PC-3 (cell line): ENCODE measurements at regions not wholly inside any gene's neighbourhood (a gene's known extent, or its start where the extent isn't known, plus 50 kb on each side); places are given as distances from the start of the nearest gene placed in this dataset.

Experiments
- ATAC-seq: fragments of 200-7000 bp; cut with Tn5 transposase; 2 replicates; pipeline ENCODE4 v1.9.1; 2020; ENCODE audit warnings: mild to moderate bottlenecking, moderate library complexity
- BruUV-seq: library from RNA; stranded (reverse); fragments of 400-500 nt; replicated peaks from 2 replicates; lab custom pipeline; 2021; lab: Mats Ljungman, UMichigan
- CTCF ChIA-PET: fragments of 300-600 bp; sonication (Branson Sonifier 250); formaldehyde crosslinking; loops from one replicate; lab custom pipeline; 2022; ENCODE audit warnings: antibody characterized with exemption; lab: Charles Lee
- POLR2A ChIA-PET: fragments of 300-600 bp; sonication (Branson Sonifier 250); formaldehyde crosslinking; loops from one replicate; lab custom pipeline; 2022; ENCODE audit warnings: antibody characterized with exemption; ENCODE audit not compliant: unreplicated experiment; lab: Charles Lee
- DNase-seq: peaks from one replicate; pipeline ENCODE4 v3.0.0-alpha.2; 2015
- H2AFZ ChIP-seq: fragments of 300-600 bp; sonication (generic); 2 replicates; pipeline ENCODE4 v1.6.0; 2016; ENCODE audit warnings: antibody characterized with exemption, low read length
- H3F3A ChIP-seq: fragments of 300-600 bp; sonication (generic); one replicate; pipeline ENCODE4 v1.6.0; 2017; ENCODE audit warnings: antibody characterized with exemption, low read length, control low read depth, mild to moderate bottlenecking; ENCODE audit not compliant: unreplicated experiment
- H3K27ac ChIP-seq: fragments of 300-600 bp; sonication (generic); 2 replicates; pipeline ENCODE4 v1.5.1; 2016; ENCODE audit warnings: mild to moderate bottlenecking, low read length
- H3K27me3 ChIP-seq: fragments of 300-600 bp; sonication (generic); 2 replicates; pipeline ENCODE4 v1.6.1; 2016; ENCODE audit warnings: low read length, mixed read lengths
- H3K36me3 ChIP-seq: fragments of 300-600 bp; sonication (generic); 2 replicates; pipeline ENCODE4 v1.6.1; 2016; ENCODE audit warnings: low read depth, mixed run types, low read length, mixed read lengths
- H3K4me1 ChIP-seq: fragments of 300-600 bp; sonication (generic); 2 replicates; pipeline ENCODE4 v1.5.1; 2016; ENCODE audit warnings: low read length; ENCODE audit not compliant: insufficient read depth
- H3K4me2 ChIP-seq: fragments of 300-600 bp; sonication (generic); 2 replicates; pipeline ENCODE4 v1.6.0; 2016; ENCODE audit warnings: low read length
- H3K4me3 ChIP-seq: fragments of 300-600 bp; sonication (generic); 2 replicates; pipeline ENCODE4 v1.5.1; 2016; ENCODE audit warnings: mild to moderate bottlenecking, low read length, mixed read lengths
- H3K79me2 ChIP-seq: fragments of 300-600 bp; sonication (generic); 2 replicates; pipeline ENCODE4 v1.6.1; 2017; ENCODE audit warnings: low read length, mixed read lengths
- H3K9ac ChIP-seq: fragments of 300-600 bp; sonication (generic); 2 replicates; pipeline ENCODE4 v1.6.0; 2016; ENCODE audit warnings: mild to moderate bottlenecking, low read length
- H3K9me2 ChIP-seq: fragments of 300-600 bp; sonication (generic); replicated peaks from 2 replicates; pipeline ENCODE4 v1.6.1; 2016; ENCODE audit warnings: mixed run types, low read length, mixed read lengths
- H3K9me3 ChIP-seq: fragments of 300-600 bp; sonication (generic); 2 replicates; pipeline ENCODE4 v1.6.1; 2016; ENCODE audit warnings: low read length, mixed read lengths
- H4K20me1 ChIP-seq: fragments of 300-600 bp; sonication (generic); 2 replicates; pipeline ENCODE4 v1.6.1; 2016; ENCODE audit warnings: low read length, mixed read lengths
- CTCF ChIP-seq: fragments of 300-600 bp; sonication (generic); conservative IDR thresholded peaks from 2 replicates; pipeline ENCODE4 v1.5.1; 2017; ENCODE audit warnings: antibody characterized with exemption, low read depth, mild to moderate bottlenecking, low read length
- EZH2 ChIP-seq: fragments of 300-600 bp; sonication (generic); IDR thresholded peaks from one replicate; pipeline ENCODE4 v1.6.1; 2017; ENCODE audit warnings: antibody characterized with exemption, mild to moderate bottlenecking, low read length; ENCODE audit not compliant: unreplicated experiment
- EZH2phosphoT487 ChIP-seq: fragments of 300-600 bp; sonication (generic); IDR thresholded peaks from 2 replicates; pipeline ENCODE4 v1.6.1; 2018; ENCODE audit warnings: mild to moderate bottlenecking, antibody characterized with exemption, low read length, borderline replicate concordance
- intact Hi-C: fragments of 100-400 bp; cut with micrococcal nuclease; formaldehyde crosslinking; loops from 2 replicates; pipeline ENCODE4 v1.9.0; 2023

GRCh38 chrX:30468471-30468870 lies 109.1 kb downstream of the TASL start:
- no peaks in the 10 kb centered on the region for H3K79me2 ChIP-seq
- ATAC-seq (no peak), DNase-seq (no peak)
- H3K27ac ChIP-seq, result no peak overlapping the region
- BruUV-seq, result no TSS peak
- no peaks in the 10 kb centered on the region for H3K9me2 ChIP-seq
- no peak overlapping the region for H3K9ac ChIP-seq
- intact Hi-C loops, result no loop called here
- POLR2A ChIA-PET, result no interaction called here
- H3F3A ChIP-seq, result no peaks in the 10 kb centered on the region
- H3K4me3 ChIP-seq, result no peak overlapping the region
- CTCF ChIA-PET, result no interaction called here
- TF ChIP-seq EZH2 (no peak), EZH2phosphoT487 (no peak), CTCF (no peak)
- no peak overlapping the region for H2AFZ ChIP-seq
- no peaks in the 10 kb centered on the region for H3K36me3 ChIP-seq
- H3K27me3 ChIP-seq, result peaks cover 21% of the 10 kb centered on the region
- H3K4me2 ChIP-seq, result no peak overlapping the region
- no peaks in the 10 kb centered on the region for H3K9me3 ChIP-seq
- H3K4me1 ChIP-seq, result no peaks in the 10 kb centered on the region
- no peaks in the 10 kb centered on the region for H4K20me1 ChIP-seq
